Inferior parietal cortex (tissue), 1 donor: ENCODE measurements at regions not wholly inside any gene's neighbourhood (a gene's known extent, or its start where the extent isn't known, plus 50 kb on each side); places are given as distances from the start of the nearest gene placed in this dataset.

Source experiments
- DNase-seq: peaks from one replicate; pipeline ENCODE4 v3.0.0-alpha.2; 2016; ENCODE audit errors: extremely low spot score

DNA sequence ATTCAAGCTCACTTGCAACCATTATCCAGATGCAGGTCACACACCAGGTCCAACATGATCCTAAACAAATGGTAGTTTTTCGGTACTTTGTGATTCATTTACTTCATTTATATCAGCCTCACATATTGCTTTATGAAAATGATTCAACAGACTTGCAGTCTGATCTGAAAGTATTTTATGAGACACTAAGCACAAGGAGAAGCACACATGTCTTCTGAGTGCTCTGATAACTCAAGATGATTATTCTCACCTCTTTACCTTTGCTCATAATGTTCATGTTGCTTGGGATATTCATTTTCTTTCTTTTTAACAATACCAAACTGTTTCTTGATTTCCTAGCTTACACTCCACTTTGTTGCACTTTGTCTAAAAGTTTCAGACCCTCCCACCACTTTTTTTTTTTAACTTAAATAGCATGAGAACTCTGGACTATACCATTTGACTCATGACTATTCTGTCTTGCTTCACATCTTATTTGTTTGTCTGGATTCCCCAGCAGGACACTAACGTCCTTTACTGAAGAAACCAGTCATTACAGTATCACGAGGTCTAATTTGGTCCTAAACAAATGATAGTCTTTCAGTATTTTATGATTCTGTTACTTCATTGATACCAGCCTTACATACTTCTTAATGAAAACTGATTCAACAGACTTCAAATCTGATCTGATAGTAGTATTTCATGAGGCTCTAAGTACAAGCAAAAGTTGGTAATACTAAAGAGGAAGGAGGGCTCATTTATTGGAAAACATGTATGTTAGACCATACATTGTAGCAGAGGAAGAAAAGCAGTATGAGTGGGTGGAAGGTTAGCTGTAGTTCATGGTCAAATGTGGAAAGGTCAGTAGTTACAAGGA, 171.8 kb upstream of the AHR start:
- no peak for DNase-seq

DNA sequence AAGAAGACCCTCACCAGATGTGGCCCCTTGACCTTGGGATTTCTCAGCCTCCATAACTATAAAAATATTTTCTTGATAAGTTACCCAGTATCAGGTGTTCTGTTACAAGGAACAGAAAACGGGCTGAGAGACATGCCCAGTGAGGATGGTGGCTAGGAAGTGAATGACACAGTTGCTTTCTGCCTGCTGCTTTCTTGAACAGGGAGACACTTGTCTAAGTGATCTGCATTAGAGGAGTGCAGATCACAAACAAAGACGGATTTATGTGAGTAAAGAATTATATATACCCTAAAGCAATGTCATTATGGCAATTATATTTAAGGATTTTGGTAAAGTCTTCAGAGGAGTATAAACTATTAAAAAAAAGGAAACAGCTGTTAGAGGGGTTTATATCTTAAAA, 169.2 kb upstream of the AHR start:
- DNase-seq: no peak

DNA sequence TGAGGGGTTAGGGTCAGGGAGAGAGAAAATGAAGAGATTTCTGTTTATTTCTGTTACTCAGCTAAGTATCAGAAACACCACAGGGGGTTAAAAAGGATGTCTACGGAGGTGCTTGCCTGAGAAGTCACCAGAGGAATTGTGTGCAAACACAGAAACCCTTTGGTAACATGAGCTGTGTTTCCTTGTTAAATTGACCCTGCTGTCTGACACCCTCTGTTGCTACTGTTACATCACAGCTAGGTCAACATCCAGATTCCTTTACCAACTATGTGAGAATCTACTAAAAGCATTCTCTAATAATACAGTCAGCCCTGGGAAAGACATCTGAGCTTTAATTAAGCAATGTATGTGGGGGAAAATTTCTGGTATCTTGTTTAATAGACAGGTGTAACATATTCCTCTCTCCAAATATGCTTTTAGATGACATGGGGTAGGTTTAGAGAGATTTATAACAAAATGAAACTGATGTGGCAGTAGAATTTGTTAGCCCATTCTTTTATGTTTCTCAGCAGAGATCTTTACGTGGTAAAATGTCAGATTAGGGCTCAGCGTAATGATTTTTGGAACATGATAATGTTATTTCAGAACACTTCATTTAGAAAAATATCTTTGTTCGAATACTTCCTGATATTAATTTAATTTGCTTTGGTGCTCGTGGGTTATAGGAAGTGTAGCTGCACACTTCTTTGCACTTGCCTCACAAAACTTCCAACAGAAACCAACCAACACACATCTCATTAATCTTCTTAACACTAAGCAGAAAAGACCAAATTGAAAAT, 168.0 kb upstream of the AHR start:
- no peak for DNase-seq

DNA sequence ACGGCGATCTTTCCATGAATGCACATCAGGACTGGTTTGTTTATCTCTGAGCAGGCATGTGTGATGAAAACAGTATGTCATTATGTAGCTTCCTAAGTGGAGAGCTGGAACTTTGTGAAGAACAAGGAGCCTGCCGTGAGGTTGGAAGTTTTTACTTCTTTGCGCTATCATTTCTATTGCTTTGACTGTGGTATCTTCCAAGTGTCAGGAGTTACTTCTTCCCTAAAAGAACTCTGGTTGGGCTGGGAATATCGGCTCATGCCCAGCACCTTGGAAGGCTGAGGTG, 167.4 kb upstream of the AHR start:
- no peak for DNase-seq

DNA sequence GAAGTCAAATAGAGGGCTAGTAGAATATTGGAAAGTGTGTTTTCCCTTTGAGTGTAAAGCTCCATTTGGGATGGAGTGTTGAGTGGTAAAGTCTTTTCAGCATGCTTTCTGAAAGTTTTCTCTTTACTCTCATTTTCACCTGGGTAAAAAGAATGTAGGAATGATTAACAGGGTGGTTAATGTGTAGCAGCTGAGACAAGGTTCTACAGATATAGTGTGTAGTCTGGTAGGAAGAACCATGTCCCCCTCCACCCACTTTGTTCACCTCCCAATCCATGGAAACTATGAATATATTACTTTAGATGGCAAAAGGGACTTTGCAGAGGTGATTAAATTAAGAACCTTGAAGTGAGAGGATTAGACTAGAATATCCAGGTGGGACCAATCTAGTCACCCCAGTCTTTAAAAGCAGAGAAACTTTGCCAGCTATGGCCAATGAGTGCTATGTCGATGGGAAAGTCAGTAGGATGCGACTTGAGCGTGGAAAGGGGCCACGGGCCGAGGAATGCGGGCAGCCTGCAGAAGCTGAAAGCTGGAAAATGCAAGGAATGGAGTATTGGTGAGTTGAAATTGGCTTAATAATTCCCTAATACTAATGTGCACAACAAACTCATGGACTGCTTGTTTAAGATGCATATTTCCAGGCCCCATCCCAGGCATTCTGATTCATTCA, 166.3 kb upstream of the AHR start:
- DNase-seq: no peak

DNA sequence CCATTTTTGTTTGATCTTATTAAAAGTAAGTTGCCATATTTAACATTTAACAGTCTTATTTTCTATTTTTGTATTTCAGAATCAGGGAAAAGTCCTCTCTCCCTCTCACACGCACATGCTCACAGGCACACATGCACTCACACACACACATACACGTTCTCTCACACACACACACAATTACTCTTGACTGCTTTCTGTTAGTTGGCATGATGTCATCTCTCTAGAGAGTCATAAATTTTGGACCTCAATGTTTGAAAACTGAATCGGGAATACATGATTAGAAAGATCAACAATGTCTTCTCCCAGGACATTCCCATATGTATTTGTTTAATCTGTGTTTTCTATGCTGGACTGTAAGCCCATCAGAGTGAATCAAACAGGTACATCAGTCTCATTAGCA, 165.7 kb upstream of the AHR start:
- DNase-seq: no peak

DNA sequence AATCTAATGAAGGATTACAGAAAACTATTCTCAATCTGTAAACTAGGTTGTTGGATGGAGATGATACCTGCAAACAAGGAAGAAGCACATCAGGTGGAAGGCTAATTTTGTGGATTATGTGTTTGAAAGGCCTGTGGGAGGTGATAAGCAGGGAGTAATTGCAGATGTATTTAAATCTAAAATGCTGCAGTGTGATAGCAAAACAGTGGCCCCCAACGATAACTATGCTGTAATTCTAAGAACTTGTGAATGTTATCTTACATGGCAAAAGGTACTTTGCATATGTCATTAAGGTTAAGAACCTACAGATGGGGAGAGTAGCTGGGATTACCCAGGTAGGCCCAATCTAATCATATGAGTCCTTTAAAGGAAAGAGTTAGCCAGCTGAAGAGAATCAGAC, 164.5 kb upstream of the AHR start:
- no peak for DNase-seq

DNA sequence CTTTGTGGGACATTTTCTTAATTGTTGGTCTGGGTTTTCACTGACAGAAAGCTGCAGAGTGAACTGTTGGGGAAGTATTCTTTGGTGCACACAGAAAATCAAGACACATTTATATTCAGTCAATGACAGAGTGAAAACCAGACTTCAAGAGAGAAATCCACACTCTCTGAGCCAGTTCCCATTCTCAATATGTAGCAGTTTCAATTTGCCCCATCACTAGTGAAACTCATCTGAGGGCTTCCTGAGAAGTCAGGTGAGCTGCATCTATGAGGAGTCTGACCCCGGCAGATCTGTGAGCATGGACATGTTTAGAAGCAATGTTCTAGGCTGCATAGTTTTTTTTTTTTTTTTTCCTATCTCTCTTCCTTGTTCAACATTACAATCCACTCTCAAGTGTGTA, 163.7 kb upstream of the AHR start:
- no peak for DNase-seq

DNA sequence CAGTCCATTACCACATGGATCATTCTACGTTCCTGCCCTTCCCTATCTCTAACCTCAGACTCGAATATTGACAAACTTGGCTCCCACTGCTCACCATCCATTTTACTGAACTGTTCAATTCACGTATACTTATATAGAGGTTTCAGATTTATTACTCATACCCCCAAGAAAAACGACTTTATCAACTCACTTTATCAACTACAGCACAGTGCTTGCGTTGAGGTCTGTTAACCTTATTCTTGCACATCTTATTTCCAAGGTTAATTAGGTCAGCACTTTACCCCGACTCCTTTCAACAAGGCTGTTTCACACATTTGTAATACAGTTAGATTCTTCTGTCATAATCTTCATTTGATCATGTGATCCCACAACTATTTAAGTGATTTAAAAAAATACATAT, 162.3 kb upstream of the AHR start:
- no peak for DNase-seq

DNA sequence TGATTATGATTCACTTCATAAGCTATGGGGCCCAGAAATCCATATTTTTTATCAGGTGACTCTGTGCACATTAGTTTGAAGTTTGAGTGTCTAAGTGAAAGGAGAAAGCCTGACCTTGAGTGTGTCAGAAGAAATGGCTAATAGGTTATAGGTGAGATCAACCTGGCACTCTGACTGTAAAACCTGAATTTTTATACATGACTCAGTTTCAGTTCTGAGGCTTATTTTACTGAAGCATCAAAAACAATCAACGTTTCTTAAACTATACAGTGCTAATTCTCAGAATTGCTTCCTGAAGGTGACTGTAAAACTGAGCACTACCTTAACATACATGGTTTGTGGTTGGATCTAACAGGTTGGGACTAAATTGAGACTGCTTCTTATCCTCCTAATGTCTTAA, 159.4 kb upstream of the AHR start:
- DNase-seq: no peak

DNA sequence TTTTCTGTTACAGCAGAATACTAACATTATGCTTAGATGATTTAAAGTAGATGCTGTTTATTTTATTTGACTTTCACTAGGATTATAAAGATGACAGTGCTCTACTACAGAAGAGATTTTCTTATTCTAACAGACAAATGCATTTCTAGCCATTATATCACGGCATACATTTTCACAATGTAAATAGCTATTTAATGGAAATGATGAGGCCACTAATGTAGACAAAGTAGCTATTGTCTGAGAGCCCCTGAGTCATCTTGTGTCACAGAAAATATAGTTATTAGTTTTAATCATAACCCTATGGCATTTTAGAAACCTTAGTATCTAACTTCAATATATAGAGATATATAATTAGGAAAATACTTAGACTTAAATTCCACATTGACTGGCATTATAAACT, 158.0 kb upstream of the AHR start:
- DNase-seq: no peak

DNA sequence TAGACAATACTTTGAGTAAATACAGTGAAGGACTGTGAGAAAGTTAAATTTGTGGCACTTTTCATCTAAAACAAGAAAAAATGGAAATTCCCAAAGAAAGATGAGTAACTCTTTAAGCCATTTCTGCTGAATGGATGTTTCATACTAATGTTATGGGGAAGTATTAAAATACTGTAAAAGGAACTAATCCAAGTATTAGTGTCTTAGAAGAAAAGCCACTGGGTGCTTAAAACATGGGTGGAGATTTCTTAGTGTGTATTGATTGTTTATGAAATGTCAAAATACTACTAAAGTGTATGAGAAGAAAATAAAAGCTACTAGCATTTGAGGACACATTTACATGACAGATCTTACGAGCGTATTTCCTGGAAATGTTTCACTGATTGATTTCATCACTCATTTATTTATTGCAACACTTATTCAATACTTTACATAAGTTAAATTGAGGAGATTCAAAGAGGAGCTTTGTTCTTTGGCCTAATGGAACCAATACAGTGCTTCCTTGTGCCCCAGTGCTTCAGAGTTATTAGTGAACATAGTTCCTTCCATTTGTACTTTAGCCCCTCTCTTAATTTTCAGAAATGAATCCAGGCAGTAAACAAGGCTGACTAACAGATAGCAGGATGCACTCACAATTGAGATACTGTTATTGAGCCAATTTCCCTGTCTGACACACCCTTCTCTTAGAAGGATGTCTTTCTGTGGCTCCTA, 155.5 kb upstream of the AHR start:
- DNase-seq: no peak

DNA sequence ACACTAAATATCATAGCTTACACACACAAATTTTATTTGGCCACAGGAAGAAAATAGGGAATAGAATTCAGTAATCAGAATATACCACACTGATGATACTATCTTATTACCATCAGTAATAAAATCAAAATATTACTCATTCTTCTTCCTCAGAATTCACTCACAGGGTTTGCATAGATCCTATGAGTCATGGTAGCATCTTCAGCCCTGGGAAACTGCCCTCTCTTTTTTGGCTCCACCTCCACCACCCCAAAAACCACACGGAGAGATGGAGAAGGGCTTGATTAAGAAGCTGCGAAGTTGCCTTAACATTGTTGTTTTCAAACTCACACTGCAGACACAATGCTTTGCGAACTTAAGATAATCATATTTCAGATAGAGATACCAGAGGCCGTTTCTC, 154.1 kb upstream of the AHR start:
- no peak for DNase-seq

DNA sequence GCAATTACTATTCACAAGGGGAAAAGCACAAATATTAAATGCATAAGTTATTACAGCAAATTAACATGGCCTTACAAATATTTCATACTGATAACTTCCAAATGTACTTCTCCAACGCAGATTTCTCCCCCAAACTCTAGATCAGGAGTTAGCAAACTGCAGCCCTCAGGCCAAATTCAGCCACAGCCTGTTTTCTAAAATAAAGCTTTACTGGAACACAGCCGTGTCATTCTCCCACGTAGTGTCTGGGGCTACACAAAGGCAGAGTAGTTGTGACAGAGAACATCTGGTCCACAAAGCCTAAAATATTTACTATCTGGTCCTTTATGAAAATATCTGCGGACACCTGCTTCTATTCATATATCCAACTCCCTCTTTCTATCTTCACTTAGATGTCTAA, 151.8 kb upstream of the AHR start:
- DNase-seq: no peak

DNA sequence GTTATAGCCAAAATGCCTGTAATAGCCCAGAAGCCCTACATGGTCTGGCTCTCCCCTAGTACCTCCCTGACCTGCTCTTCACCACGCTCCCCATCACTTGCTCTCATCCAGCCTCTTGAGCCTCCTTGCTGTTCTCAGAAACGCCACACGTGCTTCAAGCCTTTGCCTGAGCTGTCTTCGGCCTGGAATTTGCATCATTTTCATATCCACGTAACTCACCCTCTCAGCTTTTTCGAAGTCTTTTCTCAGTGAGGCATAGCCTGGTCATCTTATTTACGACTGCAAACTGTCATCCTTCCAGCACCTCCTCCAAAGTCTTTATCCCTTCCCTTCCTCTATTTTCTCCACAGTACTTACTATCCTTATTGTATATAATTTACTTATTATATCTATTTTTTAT, 151.0 kb upstream of the AHR start:
- DNase-seq: no peak

DNA sequence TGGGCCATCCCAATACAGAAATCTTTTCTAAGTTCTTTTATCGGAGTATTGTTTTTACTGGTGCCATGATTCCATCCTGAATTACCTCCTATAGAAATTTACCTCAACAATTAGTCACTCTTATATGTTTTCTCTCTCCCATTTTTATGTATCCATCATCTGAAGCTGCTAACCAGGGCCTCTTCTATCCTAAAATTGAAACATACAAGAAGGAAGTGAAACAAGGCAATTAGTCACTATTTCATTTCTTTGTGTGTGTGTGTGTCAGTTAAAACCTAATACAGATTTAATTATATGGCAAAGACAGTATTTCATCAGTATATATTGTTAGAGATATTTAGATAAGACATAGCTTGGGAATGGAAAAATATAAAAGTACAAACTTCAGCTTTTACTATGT, 148.4 kb upstream of the AHR start:
- no peak for DNase-seq

DNA sequence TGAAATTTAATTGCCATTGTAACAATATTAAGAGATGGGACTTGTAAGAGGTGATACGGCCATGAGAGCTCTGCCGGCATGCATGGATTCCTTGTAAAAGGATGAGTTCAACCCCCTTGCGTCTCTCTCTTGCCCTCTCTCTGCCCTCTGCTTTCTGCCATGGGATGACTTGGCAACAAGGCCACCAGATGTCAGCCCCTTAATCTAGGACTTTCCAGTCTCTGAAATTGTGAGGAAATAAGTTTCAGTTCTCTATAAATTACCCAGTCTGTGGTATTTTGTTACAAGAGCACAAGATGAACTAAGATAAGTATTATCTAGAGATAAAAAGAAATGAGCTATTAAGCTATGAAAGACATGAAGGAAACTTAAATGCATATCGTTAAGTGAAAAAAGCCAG, 145.7 kb upstream of the AHR start:
- no peak for DNase-seq

DNA sequence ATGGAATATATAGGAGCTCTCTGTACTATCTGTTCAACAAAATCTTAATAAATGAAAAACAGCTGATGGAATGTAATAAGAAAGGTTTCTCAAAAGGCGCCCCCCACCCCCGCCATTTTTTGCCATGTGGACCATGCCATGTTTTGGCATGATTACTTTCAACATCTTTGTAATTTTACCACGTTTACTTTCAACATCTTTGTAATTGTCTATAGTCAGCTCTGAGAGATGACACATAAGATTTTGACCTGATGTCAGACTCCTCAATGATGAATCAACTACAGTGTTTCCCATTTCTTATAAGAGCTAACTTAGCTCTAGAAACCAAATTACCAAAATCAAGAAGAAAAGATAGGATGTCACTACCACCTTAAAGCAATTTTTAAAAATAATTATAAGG, 144.9 kb upstream of the AHR start:
- no peak for DNase-seq

DNA sequence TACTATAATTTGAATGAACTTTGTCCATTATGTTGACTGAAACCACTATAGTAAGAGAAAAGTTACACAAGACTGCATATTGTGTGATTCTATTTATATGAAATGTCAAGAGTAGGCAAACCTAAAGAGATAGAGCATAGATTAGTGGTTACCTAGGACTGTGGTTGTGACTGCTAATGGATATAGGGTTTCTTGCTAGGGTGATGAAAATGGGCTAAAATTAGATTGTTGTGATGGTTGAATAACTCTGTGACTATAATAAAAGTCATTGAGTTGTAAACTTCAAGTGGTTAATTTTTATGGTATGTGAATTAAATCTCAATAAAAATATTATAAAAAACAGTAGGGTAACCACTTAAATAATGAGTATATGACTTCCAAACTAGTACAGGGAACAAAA, 142.9 kb upstream of the AHR start:
- no peak for DNase-seq

DNA sequence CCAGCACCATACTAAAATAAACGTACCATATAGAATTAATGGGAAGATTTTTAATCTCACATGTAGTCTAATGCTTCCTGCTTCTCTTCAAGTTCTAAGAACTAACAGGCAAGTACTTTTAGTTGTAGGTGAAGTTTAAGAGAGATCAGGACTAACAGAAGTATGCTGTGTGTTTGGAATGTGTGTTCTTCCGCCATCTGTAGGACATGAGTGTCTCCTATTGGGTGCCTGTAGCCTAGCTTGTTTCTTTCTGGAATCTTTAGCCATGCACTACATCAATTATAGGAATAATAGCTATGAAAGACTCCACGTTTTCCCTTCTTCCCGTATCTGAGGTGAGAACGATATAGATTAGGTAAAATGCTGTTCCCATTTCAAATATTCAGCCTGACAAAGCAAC, 140.2 kb upstream of the AHR start:
- DNase-seq: no peak

DNA sequence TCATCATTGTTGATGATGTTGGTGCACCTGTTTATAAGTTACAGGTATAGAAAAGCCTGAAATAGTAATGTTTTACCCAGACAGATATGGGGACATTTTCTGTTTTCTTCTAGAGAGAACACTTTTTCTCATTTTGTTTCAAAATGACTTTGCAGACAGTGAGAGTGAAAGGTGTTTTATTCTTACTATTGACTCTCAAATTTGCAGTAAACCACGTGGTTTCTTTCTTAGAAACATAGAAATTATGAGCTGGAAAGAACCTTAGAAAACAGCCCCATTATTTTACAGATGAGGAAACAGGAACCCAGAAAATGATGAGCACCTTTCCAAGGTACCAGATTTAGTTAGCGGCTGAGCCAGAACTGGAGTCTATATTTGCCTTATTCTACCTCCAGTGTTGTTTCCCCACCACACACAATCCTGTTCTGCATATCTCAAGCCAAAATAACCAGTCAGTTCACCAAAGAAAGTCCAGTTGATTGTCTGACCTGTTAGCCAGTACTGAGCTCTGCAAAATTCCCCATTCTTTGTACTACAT, 138.9 kb upstream of the AHR start:
- DNase-seq: no peak

DNA sequence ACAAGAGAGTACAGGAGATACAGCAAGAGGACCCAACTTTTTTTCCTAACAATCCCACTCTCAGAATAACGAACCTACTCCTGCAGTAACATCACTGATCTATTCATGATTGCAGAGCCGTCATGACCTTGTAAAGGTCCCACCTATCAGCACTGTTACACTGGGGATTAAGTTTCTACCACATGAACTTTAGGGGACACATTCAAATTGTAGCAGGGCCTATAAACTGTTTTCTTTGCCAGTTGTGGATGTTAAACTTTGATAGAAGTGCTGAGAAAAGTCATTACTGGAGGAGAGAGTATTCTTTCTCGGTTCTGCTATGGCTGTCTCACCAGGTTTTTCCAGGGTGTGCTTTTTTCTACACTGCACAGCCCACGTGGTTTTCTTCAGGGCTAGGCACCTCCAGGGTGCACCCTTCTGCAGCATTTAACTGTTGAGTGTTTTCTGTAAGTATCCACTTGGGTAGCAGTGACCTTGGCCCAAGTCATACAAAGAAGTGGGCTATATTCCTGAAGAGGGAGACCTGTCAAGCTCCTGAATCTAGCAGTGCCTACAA, 131.6 kb upstream of the AHR start:
- no peak for DNase-seq
